ENCODE measurements at regions not wholly inside any gene's neighbourhood (a gene's known extent, or its start where the extent isn't known, plus 50 kb on each side); places are given as distances from the start of the nearest gene placed in this dataset.
"Not testable (repeated sequence)": the region's sequence is repeated elsewhere in the genome, so short reads cannot be mapped to it uniquely, and the experiment has no call there.

GRCh38 chr10:119996944-119997343 lies 104.4 kb downstream of the SEC23IP start:
- DNase-seq, result no peak

DNA sequence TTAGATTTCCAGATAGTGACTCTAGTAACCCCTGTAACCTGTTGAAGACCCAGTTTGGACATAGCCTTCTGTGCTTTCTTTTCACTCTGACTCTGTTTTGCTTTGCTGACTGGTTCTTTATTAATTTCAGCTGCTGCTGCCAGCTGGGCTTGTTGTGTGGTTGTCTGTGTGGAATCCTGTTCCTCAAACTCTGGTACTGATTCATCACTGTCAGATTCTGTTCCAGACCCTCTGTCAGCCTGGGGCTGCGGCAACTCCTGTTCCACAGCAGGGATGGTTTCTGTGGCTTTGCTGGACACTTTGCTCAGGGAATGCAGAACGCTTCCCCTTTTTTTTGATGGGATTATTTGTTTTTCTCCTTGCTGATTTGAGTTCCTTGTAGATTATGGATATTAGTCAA lies 104.9 kb downstream of the SEC23IP start:
- DNase-seq, result no peak

DNA sequence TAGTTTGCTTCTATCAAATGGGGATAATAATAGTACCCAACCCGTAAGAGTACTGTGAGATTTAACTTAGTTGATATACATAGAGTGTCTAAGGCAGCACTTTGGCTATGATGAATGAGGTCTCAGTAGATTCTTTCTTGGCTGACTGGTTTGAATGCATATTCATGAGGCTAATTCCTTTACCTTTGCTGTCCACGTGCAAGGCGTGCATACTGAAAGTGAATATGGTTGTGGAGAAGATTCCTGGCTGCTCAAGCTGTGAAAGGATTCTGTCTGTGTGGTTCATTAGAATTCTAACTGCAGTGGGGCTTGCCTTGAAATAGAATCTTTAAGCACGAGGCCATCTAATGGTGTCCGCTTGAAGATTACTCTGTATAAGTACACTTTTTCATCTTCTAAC lies 110.3 kb downstream of the SEC23IP start:
- no peak for DNase-seq

DNA sequence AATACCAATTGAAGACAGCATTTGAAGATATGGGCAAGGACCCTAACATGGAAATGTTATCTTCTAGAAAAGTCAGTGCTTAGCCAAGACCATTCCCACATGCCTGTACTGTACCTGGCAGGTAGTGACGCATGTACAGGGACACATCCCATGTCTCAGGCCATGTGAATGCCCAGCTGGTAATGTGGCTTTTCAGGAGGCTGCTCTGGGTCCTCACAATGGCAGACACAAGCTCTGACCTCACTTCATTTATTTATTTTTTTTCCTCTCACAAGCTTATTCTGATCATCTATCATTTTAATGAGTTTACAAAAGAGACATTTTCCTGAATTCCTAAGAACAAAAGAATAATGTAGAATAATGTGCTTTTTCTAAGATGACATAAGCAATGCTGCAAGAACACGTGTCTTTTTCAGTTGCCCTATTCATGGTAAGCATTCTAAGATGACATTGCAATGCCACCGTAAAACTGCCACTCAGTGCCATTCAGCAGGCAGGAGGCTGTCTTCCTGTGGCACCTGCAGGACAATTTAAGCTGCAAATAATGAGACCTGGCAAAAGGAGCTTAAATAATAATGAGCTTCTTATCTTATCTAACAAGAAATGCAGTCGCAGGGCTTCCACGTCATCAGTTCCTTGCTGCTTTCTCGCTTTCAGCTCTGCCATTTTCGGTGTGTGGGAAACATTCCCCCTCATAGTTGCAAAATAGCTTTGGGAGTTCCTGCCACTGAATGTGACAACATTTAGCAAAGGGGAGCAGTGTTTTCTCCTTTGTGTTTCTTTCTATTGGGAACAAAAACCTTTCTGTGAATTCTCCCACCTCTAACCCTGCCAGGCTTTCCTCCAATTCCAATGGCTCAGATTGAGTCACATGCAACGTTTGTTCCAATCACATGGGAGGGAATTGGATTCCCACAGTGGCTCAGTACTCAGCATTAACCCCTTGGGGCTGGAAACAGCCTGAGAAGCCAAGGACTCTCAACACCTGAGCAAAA lies 113.0 kb downstream of the SEC23IP start:
- DNase-seq, result no peak

- DNase-seq, result no peak
Observed at GRCh38 chr10:120007261-120007660, 114.7 kb downstream of the SEC23IP start.

DNA sequence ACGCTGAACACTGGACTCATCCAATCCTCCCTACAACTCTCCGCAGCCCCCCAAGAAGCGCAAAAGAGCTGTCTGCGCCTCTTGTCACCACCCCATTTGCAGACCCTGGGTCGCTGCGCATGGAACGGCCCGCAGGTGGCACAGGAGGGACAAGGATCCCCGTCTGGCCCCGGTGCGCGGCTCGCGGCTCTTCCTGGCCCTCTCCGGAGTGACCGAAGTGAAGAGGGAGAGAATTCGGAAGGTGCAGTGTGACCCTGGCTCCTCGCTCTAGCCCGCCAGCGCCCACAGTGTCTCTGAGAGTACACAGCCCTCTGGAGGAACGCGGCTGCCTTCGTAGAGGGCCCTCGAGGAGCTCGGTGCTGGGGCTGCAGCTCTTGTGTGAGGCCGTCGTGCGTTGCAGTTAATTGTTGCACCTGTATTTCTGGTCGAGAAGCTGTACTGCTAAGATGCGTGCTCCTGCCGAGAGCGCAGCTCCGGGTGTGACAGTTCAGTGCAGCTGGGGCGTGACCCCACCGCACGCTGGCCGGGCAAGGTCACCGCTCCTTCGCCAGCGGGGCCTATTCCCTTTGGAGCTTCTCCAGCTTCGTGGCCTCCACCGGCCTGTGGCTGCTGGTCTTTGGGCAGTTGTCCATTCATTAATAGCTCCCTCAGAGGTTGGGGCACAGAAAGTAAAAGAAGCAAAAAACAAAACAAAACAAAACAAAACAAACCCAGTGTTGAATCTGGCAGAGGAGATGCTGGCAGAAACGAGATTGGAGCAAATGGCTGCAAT lies 119.0 kb downstream of the SEC23IP start:
- no peak for DNase-seq

- no peak for DNase-seq
Observed at GRCh38 chr10:120012131-120012400, 119.5 kb downstream of the SEC23IP start.

- DNase-seq, result no peak
Observed at GRCh38 chr10:120012566-120012965, 120.0 kb downstream of the SEC23IP start.

GRCh38 chr10:120014031-120014430 lies 121.5 kb downstream of the SEC23IP start:
- no peak for DNase-seq

GRCh38 chr10:120015064-120015463 lies 122.5 kb downstream of the SEC23IP start:
- no peak for DNase-seq

- no peak for DNase-seq
Observed at GRCh38 chr10:120016906-120017305, 124.4 kb downstream of the SEC23IP start.

DNA sequence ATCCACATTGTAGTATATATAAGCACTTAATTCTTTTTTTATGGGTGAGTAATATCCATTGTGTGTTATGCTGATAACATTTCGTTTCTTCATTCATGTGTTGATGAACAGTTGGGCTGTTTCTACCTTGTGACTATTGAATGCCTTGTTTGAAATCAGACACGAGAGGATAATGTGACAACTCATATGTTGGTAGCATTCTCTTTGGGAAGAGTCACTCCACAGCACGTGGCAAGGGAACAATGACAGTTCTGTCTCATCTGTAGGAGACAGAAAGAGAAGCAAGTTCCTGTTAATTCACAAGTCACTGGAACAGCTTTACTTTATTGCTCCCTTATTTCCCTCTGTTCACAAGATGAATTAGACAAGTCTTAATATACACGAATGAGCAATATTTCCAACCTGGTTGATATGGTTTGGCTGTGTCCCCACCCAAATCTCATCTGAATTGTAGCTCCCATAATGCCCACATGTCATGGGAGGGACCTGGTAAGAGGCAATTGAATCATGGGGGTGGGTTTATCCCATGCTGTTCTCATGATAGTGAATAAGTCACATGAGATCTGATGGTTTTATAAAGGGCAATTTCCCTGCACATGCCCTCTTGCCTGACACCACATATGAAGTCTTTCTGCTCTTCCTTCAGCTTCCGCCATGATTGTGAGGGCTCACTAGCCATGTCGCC lies 125.3 kb downstream of the SEC23IP start:
- no peak for DNase-seq

DNA sequence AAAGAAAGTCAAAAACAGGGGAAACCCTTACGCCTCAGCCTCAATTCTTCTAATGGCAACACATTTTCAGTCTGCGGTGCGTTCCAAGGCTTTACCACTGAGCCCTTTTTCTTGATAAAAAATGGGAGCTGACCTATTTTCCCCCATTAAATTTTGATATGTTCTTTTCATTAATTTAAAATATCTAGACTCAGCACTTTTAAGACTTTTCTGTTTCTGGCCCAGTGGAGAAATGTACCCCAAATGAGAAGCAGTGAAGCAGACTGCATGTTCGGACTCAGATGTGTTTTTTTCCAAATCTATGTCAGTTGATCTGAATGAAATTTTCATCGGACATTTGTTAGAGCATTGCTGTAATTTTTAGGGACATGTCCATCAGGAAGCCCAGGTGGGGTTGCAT lies 126.2 kb downstream of the SEC23IP start:
- DNase-seq, result no peak

GRCh38 chr10:120019568-120019967 lies 127.0 kb downstream of the SEC23IP start:
- DNase-seq, result no peak

DNA sequence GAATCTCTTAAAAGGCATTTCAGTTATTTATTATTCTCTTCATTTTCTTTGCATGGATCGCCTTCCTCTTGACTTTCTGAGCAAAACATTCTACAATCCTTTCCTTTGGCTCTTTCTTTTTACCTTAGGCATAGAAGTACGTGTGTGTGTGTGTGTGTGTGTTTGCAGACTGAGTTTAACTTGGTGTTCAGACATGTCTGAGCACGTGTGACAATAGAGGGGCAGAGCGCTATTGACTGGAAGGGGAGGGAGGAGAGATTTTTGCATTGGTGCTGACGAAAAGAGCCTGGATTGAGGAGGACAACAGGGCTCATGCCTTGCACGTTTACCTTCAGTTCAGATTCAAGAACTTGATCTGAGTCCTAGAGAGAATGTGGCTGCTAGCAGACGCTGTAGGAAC lies 129.8 kb downstream of the SEC23IP start:
- DNase-seq, result no peak

DNA sequence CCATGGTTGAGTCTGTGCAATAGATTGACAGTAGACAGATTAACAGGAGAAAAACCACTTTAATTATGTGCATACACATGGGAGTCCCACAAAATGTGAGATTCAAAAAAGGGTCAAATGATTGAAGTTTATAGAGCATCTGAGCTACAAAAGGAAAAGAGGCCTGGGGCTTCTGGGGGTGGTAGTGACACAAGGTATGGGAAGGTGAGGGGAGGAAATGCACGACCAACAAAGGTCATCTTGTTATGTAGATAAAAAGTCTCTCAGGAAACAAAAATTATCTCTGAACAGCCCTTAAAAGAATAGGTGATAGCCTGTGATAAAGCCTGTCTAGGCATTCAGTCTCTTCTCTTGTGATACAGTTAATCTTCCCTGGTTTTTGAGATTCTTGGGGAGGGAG lies 141.7 kb downstream of the SEC23IP start:
- DNase-seq, result no peak

GRCh38 chr10:120039046-120039445 lies 146.5 kb downstream of the SEC23IP start:
- no peak for DNase-seq

GRCh38 chr10:120039826-120040225 lies 147.3 kb downstream of the SEC23IP start:
- DNase-seq, result no peak

DNA sequence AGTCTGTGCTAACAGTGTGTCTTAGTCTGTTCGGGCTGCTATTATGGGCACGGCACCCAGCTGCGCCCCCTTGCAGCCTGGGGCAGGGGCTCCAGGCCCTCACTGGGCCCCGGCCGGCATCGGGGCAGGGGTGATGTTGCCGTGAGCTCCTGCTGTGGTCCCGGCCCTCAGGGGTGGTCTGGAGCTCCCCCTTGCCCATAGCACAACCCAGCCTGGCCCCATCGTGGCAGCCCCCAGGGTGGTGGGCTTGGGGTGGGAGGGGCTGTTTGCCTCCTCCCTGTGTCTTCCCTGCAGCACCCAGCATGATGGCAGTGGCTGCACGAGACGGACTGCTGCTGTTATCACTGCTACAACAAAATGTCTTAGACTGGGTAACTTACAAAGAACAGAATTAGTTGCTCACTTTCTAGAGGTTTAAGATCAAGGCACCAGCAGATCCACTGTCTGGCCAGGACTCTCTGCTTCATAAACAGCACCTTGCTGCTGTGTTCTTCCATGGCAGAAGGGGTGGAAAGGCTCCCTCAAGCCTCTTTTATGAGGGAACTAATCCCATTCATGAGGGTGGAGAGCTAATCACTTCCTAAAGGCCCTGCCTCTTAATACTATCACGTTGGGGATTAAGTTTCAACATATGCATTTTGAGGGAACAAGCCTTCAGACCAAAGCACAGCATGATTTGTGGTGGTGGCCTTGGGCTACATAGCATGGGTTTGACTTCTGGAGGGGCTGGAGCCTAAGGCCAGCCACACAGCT lies 149.5 kb downstream of the SEC23IP start:
- DNase-seq, result no peak

GRCh38 chr10:120042705-120043104 lies 150.2 kb downstream of the SEC23IP start:
- DNase-seq, result no peak

GRCh38 chr10:120047373-120047772 lies 154.8 kb downstream of the SEC23IP start:
- not testable (repeated sequence) for DNase-seq

DNA sequence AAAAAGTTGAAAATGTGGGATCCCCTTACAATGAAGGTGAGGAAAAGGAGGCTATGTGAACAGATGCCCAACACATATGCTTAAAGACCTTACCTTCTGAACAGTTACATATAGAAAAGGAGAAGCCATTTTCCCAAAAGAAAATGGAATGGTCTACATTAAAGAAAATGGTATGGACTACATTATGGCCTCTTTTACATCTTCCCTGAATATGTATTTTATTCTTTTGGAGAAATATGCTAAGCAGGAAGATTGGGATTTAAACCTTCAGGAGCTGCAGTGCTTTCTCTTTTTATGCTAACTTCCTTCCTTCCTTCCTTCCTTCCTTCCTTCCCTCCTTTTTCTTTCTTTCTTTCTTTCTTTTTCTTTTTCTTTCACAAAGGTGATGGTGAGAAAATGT lies 155.4 kb downstream of the SEC23IP start:
- DNase-seq, result no peak

DNA sequence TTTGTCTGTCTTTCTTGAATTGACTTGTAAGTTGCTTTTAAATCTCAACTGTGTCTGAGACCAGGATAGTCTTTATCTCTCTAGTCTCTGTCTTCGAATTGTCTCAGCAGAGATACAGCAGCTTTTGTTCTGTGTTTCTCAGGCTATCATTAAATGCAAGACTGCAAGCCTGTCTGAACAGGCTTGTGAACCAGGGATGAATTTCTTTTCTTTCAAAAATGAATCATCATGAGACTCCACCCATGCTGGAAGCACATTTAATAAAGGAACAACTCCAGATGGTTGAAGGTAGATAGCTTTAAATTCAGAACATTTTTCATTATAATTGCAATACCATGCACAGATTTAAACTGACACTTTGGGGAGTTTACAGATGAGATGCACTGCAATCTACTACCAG lies 155.9 kb downstream of the SEC23IP start:
- no peak for DNase-seq
